ENCODE measurements at regions not wholly inside any gene's neighbourhood (a gene's known extent, or its start where the extent isn't known, plus 50 kb on each side); places are given as distances from the start of the nearest gene placed in this dataset.

DNA sequence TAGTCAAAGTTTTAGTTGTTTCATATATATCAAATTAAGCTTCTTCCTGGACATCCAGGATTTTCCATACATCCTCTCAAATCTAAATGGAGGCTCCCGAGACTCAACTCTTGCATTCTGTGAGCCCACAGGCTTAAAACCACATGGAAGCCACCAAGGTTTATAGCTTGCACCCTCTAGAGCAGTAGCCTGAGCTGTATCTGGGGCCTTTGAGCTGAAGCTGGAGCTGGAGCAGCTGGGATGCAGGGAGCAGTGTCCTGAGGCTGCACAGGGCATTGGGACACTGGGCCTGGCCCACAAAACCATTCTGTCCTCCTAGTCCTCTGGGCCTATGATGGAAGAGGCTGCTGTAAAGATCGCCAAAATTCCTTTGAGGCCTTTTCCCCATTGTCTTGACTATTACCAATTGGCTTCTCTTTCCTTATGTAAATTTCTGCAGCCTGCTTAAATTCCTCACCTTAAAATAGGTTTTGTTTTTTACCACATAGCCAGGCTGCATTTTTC is 151.0 kb downstream of the COX7C start:
- no peak for DNase-seq (ENCODE audit: low read depth)

DNA sequence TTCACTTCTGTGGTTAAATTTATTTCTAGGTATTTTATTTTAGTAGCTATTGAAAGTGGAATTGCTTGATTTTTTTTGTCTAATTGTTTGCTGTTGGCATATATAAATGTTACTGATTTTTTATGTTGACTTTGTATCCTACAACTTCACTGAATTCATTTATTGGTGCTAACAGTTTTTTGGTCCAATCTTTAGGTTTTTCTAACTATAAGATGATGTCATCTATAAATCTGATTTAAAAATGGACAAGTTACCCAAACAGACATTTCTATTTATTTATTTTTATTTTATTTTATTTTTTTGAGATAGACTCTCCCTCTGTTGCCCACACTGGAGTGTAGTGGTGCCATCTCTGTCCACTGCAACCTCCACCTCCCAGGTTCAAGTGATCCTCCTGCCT is 162.3 kb downstream of the COX7C start:
- DNase-seq (ENCODE audit: low read depth), result no peak

GRCh38 chr5:86786955-86787354 is 169.2 kb downstream of the COX7C start:
- no peak for DNase-seq (ENCODE audit: low read depth)

DNA sequence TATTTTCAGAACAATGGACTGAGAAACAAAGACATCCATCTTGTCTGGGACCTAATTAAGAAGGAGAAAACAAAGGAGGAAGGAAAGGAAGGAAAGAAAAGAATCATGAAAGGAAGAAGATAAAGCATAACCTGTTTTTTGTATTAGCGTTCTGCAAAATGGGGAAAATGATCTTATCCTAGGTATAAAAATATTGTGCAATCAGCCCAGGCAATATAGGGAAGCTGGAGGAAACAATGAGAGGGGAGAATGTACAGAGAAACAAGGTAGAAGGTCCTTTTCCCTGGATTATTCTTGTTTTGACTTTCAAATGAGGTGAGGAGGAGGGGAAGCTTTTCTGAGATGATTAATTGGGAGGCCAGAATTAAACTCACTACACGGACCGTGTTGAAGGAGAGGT is 177.9 kb downstream of the COX7C start:
- no peak for DNase-seq (ENCODE audit: low read depth)

GRCh38 chr5:86797677-86798076 is 179.9 kb downstream of the COX7C start:
- no peak for DNase-seq (ENCODE audit: low read depth)

- no peak for DNase-seq (ENCODE audit: low read depth)
Measured at GRCh38 chr5:86806206-86806605, 188.5 kb downstream of the COX7C start.

GRCh38 chr5:86807046-86808031 is 189.6 kb downstream of the COX7C start:
- no peak for DNase-seq (ENCODE audit: low read depth)

- DNase-seq (ENCODE audit: low read depth), result no peak
Measured at GRCh38 chr5:86814315-86814714, 196.6 kb downstream of the COX7C start.

- DNase-seq (ENCODE audit: low read depth), result no peak
Measured at GRCh38 chr5:86814907-86815306, 197.2 kb downstream of the COX7C start.

DNA sequence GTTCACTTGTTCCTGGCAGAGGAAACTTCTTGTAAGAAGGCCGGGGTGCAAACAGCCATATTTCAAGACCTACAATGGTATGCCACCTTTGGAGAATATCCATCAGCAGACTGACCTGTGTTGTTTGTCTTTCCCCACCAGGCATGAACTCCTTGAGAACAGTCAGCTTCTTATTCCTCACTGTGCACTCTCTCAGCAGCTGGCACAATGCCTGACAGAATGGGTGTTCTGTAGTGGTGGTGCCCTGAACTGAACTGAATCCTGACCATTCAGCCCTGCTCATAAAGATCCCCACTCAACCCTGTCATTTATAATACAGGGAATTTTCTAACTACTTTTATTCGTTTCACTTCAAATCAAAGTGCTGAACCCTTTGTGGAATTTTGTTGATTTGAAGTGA is 206.9 kb downstream of the COX7C start:
- peak; percentile 1 for DNase-seq (ENCODE audit: low read depth)

DNA sequence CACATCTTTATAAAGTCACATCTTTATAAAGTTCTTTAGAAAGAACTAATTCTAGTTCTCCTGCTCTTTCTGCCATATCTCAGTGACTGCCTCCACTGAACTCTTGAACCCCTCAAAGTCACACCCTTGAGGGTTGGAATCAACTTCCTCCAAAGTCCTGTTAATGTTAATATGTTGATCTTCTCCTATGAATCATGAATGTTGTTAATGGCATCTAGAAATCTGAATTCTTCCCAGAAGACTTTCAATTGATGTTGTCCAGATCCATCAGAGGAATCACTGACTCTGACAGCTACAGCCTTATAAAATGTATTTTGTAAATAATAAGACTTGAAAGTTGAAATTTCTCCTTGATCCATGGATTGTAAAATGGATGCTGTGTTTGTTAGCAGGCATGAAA is 213.4 kb downstream of the COX7C start:
- DNase-seq (ENCODE audit: low read depth), result no peak

DNA sequence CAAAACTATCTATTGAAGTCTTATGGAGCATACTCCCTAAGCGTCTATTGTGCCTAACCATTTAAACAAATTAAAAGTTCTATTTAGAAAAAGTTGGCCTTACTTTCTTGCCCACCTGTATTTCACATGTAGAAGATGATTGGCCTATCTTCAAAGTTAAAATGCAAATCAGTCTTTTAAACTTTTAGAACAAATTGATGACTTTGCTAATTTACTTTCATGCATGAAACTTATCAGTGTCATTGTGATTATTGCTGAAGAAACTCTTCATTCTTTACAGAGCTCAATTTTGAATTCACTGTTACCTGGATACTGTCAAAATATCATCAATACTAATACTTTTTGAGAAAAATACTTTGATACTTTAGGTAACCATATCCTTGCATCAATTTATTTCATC is 216.1 kb downstream of the COX7C start:
- DNase-seq (ENCODE audit: low read depth), result no peak

DNA sequence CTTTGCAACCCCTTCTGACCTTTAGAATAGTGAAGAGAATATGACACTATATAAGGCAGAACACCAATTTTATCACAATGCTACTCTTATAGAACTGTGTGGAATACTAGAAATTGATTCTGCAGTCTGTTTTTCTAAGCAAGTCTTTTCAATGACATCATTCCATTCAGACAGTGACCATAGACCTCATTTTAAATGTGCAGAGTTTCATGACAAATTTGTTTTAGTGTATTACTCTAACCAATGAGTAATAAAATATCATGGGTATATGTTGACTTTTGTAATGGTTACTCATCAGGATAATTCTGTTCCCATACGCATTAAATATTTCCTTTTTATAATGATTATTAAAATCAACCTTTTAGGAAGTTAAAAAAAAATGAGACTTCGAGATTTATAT is 219.9 kb downstream of the COX7C start:
- no peak for DNase-seq (ENCODE audit: low read depth)

GRCh38 chr5:86838083-86838482 is 220.3 kb downstream of the COX7C start:
- no peak for DNase-seq (ENCODE audit: low read depth)

GRCh38 chr5:86841000-86841644 is 223.4 kb downstream of the COX7C start:
- DNase-seq (ENCODE audit: low read depth), result no peak

DNA sequence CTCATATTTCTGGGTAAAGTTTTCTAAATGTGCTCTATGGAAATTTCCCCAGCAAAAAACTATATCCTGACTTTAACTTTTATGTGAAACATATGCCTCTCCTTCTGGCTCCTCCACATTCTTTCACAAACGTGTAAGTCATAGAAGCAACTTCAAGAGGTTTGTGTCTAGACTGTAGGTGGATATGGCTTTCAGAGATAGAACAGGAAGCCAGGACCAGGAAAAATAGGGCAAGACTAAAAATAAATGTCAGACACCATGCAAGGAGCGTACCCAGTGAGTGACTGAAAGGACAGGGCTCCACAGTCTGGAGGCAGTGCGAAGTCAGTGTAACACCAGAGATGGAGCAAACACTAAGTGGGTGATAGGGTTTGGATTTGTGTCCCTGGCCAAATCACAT is 240.7 kb downstream of the COX7C start:
- no peak for DNase-seq (ENCODE audit: low read depth)

- DNase-seq (ENCODE audit: low read depth), result no peak
Measured at GRCh38 chr5:86861512-86861911, 243.8 kb downstream of the COX7C start.

GRCh38 chr5:86862093-86862492 is 244.4 kb downstream of the COX7C start:
- no peak for DNase-seq (ENCODE audit: low read depth)

- DNase-seq (ENCODE audit: low read depth), result no peak
Measured at GRCh38 chr5:86864051-86864450, 246.3 kb downstream of the COX7C start.

GRCh38 chr5:86865256-86865785 is 247.6 kb downstream of the COX7C start:
- no peak for DNase-seq (ENCODE audit: low read depth)

DNA sequence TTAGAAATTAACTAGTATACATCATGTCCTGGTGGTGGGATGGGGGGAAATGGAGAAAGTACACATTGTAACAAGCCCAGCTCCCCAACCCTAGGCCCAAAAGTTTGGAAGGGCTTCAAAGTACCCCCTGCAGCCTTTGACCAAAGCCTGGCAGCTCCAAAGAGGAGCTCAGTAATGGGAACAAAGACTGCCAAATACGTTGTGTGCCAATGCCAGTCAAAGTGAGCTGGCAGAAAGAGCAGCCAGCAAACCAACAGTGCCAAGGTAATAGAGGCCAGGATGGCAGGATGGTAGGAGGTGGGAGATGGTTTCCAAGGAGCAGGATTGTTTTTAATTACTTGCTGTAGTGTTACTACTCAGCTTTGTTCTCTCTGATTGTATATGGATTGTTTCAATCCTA is 248.3 kb downstream of the COX7C start:
- no peak for DNase-seq (ENCODE audit: low read depth)

DNA sequence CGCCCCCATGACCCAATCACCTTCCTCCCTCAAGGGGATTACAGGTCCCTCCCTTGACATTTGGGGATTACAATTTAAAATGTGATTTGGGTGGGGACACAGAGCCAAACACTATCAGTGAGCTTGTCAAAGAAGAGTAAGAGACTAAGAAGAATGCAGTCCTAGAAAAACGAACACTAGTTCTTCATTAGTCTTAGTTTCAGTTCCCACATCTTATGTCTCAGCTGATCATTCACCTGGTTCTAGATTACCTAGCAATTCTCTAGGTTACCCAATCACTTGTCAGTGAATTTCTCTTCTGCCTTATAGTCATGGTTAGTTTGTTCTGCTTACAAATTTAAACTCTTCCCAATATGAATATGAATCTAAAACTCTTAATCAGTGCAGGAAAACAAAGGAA is 251.5 kb downstream of the COX7C start:
- DNase-seq (ENCODE audit: low read depth), result no peak
